Ureter (tissue), 1 donor: ENCODE measurements at regions not wholly inside any gene's neighbourhood (a gene's known extent, or its start where the extent isn't known, plus 50 kb on each side); places are given as distances from the start of the nearest gene placed in this dataset.
"Not testable (repeated sequence)": the region's sequence is repeated elsewhere in the genome, so short reads cannot be mapped to it uniquely, and the experiment has no call there.

Experiments used
- DNase-seq: peaks from one replicate; pipeline ENCODE4 v3.0.0-alpha.2; 2020; ENCODE audit warnings: low spot score
- donor health status: DM: yes; HTN: yes; CAD: no.

GRCh38 chr15:100767001-100767825, 112.4 kb upstream of the ALDH1A3 start:
- DNase-seq, result no peak

DNA sequence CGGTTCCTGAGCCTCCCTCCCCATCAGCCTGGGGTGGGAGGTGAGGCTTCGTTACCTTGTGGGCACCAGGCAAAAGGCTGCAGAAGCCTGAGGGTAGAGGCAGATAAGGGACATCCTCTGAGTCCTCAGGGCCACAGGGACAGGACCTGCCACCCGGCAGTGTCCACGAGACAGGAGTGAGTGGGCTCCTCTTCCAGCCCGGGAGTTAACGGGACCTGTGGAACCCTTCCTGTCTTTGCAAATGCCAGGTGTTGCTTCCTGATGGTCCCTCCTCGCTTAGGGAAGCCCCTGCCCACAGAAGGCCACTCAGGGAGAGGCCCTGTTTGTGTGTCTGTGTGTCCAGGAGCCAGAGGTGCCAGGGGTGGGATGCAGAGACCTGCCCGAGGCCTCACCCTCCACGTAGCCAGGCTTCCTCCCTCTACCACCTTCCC, 111.1 kb upstream of the ALDH1A3 start:
- DNase-seq, result no peak

DNA sequence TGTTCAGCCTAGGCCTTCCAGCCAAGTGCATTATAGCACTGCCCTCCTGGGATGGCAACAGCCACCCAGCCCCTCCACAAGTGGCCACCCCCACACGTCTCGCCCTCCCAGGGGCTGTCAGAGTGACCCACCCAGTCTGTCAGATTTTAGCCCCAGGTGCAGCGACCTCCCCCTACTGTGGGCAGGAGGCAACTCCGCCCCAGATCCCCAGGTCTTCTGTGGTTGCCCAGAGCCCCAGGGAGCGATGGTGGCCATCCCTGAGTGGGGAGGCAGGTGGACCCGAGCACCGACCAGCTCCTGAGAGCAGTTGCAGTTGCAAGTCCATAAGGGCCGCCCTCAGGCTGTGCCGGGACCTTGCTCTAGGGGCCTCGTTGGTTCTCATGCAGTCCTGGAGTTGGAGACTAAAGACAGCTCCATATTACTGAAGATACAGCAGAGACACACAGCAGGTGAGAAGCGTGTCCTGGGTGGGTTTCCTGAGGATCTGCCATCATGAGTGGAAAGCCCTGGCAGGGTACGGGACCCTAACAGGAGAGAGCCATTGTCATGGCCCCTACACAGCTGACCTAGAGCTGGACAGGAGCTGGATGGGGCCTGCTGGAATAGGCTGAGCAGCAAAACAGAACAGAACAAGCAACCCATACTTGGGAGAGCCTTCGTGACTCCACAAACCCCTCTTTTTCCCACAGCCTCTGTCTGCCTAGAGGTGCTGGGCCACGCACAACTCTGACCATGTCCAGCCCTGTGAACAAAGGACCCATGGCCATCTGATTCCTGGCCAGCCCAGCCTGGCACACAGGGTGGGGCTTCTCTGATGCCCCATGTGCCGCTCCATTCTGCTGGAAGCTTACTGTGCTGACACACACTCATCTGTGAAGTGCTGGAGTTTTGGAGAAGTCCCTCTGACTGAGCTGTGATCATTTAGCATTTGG, 110.3 kb upstream of the ALDH1A3 start:
- DNase-seq, result no peak

DNA sequence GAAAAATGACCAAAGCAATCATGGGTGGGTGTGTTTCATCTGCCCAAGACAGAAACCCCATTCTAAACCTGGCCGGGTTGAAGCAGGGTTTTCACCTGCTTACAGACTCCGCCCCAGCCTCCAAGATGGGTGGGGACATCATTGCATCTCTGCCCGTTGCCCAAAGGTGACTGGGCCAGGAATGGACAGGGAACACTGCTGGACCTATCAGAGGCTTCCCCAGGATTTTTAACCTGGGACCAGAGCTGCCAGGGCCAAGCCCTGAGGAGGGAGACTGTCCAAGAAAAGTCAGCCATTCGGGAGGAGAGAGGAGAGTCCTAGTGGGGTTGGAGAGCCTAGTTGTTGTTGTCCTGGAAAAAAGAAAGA, 109.7 kb upstream of the ALDH1A3 start:
- no peak for DNase-seq

GRCh38 chr15:100770661-100771584, 108.7 kb upstream of the ALDH1A3 start:
- no peak for DNase-seq

DNA sequence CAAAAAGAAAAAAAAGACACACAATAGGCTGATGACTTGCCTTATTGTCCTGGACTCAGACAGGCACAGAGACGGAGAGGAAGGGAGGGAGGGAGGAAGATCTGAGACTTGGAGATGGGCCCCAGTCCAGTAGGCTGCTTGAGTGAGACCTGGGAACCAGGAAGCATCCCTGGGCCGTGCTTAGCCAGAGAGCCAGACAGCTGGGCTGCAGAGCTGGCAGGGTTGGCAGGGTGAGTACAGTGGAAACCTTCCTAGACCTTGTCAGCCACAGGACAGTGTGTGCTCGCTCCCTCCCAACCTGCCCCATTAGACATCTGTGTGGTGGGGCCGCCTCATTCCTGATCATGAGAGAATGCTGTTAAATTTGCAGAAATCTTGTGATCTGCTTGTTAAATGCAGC, 107.9 kb upstream of the ALDH1A3 start:
- DNase-seq, result no peak

DNA sequence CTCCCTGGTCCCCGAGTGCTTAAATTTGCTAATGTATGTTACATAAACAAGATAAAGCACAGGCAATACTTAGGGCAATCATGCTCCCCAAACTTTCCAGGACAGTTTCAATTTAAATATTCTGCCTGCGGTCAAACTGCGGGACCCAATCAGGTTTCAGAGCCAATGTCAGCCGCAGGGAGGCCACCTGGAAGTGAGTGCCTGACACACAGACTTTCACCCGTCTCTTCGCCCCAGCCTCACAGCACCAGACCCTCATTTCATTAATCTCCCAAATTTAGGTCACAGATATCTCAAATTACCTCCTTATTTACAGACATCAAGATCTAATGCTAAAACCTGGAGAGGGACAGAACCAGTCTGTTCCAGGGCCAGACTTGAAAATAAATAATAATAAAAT, 107.2 kb upstream of the ALDH1A3 start:
- DNase-seq, result no peak

GRCh38 chr15:100772892-100773520, 106.6 kb upstream of the ALDH1A3 start:
- DNase-seq, result no peak

DNA sequence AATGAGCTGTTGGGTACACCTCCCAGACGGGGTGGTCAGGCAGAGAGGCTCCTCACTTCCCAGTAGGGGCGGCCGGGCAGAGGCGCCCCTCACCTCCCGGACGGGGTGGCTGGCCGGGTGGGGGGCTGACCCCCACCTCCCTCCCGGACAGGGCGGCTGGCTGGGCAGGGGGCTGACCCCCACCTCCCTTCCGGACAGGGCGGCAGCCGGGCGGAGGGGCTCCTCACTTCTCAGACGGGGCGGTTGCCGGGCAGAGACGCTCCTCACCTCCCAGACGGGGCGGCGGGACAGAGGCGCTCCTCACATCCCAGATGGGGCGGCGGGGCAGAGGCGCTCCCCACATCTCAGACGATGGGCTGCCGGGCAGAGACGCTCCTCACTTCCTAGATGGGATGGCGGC, 105.6 kb upstream of the ALDH1A3 start:
- not testable (repeated sequence) for DNase-seq

- no peak for DNase-seq
These were observed 103.9 kb upstream of the ALDH1A3 start for GRCh38 chr15:100775581-100776185.

DNA sequence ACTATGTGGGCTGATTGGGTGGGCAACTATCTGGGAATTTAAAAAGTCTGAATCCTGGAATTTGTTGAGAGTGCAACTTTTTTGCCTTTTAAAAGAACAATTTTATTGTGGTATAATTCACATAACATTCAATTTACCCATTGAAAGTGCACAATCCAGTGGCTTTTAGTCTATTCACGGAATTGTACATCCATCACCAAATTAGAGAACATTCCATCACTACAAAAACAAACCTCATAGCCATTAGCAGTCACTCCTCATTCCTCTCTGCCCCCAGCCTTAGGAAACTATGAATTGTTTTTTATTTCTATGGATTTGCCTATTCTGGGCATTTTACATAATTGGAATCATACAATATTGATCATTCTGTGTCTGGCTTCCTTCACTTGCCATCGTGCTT, 101.8 kb upstream of the ALDH1A3 start:
- DNase-seq, result no peak

DNA sequence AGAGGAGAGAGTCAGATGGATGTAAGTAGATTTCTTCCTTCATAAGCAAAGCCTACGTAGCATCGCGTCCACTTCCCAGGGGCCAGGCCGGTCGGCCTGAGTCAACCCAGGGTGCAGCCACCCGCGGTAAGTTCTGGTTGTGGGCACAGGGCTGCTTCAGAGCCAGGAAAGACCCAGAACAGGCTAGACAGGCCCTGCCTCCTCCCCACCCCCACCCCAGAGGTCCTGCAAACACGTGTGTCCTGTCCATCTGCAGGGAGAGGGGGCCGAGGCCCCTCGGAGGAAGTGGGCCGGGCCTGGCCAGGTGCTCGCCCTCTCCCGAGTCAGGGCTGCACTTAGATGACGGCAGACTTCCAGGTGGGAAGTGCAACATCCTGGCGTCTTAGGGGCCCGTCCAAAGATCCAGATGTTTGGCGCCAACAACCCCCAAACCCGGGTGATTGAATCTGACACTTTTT, 100.8 kb upstream of the ALDH1A3 start:
- peak; percentile 23 for DNase-seq

DNA sequence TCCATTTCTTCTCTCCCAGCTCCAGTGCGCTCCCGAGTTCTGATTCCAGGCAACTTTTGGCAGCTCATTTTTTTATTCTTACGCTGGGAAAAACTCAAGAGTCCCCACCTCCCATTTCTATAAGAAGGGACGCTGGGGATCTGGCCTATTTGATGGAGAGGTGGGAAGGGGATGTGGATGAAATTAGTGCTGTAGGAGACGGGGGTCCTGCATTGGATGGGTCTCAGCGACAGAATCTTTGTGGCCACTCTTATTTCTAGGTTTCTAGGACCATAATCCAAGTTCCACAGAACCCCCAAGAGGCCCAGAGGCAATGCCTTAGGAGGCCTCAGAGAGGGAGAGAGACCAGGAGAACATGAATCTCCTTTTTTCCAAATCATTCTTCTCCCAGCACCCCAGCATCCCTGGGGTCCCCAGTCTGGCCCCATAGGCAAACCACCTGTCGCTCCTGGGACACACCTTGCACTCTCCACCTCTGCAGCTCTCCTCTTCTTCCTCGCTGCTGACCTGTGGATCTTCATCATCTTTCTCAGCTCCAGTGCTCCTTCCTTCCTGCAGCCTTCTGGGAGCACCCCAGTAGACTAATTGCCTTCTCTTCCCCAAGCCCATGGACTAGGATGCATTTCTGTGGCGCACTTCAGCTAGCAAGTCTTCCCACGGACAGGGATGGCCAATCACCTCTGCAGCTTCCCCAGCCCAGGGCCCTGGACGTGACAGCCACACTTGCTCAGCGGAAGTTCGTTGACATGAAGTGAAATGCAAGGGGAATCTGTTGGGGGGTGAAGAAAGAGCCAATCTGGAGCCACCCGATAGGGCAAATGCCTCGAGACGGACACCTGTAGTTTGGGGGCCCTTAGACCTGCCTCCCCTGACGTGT, 100.1 kb upstream of the ALDH1A3 start:
- DNase-seq, result peak; percentile 27

GRCh38 chr15:100780208-100780800, 99.3 kb upstream of the ALDH1A3 start:
- peak; percentile 29 for DNase-seq

DNA sequence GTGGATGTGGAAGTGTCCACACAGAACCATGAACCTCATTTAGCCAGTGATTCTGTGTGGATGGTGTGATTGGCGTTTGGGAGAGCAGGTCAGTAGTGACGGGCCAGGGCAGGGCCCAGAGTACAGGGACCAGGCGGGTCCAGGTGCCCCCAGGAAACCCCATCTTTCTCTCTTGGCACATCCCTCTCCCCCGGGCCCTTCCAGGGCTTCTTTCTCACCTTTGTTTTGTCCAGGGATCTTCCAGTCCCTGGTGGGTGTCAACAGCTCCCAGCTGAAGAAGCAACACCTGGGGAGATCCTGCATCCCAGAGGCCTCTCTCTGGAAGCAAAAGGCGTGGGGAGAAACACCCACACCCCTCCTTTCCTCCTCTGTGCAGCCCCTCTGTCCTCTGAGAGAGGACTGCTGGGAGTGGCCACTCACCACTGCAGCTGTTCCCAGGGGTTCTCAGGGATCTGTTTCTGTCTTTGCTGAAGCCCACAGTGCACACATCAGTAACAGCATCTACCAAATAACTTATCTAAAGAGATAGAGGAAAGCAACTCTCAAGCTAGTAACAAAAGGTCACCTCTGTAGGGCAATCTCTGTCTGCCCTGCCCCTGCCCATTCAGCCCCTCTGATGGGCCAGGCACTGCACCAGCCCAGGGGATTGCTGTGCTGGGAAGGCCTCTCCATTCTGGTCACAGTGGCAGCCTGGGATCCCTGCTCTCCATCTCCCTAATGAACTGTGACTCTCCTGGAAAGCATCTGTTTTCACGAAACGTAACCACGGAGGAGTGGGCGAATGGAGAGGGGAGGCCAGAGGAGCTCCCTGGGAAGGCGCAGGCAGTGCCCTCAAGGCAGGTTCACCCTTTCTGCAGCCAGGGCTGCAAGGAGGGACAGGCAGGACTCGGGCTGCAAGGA, 98.3 kb upstream of the ALDH1A3 start:
- DNase-seq, result peak; percentile 13

- peak; percentile 24 for DNase-seq
These were observed 97.6 kb upstream of the ALDH1A3 start for GRCh38 chr15:100781961-100782530.

GRCh38 chr15:100783291-100783690, 96.3 kb upstream of the ALDH1A3 start:
- peak; percentile 20 for DNase-seq
